Left kidney (tissue), 1 donor: ENCODE measurements at regions not wholly inside any gene's neighbourhood (a gene's known extent, or its start where the extent isn't known, plus 50 kb on each side); places are given as distances from the start of the nearest gene placed in this dataset.
"Not testable (repeated sequence)": the region's sequence is repeated elsewhere in the genome, so short reads cannot be mapped to it uniquely, and the experiment has no call there.

ENCODE experiments used
- DNase-seq: peaks from one replicate; pipeline ENCODE4 v3.0.0-alpha.2; 2013

DNA sequence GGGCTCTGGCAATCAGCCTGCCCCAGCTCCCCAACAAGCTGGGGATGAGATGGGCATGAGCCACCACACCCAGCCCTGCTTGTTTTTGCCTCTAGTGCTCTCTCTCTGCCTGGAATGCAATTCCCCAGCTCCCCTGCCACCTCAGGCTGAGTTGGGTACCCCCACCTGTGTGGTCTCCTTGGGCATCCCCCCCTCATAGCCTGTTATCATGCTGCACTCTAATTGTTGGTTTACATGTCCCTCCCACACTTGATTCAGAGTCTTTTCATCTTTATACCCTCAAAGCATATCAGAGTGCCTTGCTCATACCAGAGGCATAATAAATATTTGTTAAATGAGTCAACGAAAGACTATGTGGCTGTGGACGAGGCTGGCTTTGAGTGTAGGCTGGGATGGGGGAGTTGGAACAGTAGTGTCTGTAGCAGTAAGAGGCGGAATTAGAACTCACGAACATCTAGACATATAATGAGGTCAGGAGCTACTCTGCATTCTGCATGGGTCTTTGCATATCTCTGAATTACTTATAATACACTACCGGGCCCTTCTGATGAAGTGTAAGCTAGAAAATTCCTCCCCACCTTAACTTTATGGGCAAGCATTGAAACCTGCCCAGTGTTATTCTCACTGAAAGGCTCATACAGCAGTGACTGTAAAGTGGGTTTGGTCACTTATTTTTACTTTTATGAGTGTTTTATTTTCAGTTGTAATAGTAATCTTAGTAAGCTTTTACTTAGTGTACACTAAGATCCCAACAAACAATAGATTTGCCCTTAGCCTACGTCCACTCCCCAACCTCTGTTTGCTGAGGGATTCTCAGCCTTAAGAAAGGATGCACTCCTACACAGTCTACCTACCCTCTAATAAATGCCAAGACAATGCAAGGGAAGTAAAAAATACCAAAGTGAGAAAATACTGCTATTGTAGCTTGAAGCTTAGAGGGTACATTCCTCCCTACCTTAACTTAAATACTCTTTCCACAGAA lies 58.7 kb downstream of the EDN1 start:
- DNase-seq = no peak

DNA sequence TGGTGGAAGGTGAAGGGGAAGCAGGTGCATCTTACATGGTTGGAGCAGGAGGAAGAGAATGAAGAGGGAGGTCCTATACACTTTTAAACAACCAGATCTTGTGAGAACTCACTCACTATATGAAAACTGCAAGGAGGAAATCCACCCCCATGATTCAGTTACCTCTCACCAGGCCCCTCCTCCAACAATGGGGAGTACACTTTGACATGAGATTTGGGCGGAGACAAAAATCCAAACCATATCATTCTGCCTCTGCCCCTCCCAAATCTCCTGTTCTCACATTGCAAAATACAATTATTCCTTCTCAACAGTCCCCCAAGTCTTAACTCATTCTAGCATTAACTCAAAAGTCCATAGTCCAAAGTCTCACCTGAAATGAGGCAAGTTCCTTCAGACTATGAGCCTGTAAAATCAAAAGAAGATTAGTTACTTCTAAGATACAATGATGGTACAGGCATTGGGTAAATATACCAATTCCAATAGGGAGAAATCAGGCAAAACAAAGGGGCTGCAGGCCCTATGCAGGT lies 60.5 kb downstream of the EDN1 start:
- DNase-seq = no peak

DNA sequence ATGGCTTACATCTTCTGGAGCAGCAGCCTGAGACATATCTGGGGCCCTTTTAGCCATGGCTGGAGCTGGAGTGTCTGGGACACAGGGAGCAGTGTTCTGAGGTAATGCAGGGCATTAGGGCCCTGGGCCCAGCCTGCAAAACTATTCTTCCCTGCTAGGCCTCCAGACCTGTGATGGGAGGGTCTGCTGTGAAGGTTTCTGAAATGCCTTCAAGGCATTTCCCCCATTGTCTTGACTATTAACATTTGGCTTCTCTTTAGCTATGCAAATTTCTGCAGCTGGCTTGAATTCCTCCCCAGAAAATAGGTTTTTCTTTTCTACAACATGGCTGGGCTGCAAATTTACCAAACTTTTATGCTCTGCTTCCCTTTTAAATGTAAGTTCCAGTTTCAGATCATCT lies 61.5 kb downstream of the EDN1 start:
- DNase-seq = no peak

DNA sequence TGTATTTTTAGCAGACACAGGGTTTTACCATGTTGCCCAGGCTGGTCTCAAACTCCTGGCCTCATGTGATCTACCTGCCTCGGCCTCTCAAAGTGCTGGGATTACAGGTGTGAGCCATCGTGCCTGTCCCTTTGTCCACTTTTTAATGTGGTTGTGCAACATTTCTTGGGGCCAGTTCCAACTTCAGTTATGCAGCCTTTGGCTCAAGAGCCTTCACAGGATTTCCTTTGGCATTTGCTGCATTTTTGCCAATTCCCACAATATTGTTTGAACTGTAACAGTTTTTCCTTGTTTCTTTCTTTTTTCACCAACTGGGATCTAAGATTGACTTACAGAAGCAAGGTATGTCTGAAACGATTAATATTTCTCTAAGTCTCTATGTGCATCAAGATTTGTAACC lies 63.6 kb downstream of the EDN1 start:
- DNase-seq = no peak

DNA sequence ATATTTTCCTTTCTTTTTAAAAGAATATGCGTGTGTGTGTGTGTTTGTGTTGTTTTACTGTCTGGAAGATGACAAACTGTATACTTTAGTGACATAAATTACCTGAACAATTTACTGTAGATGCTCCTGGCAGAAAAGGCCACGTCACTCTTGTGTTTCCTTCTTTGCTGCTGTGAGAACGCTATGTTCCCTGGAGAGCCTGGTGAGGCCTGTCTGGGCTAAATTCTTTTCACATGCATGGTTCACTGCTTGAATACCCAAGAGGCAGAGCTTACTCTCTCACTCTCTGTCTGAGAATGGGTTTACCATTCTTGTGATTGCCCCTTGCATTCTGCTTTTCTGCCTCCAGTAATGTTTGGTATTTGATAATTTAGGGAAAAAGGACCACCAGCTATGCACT lies 64.3 kb downstream of the EDN1 start:
- no peak for DNase-seq

DNA sequence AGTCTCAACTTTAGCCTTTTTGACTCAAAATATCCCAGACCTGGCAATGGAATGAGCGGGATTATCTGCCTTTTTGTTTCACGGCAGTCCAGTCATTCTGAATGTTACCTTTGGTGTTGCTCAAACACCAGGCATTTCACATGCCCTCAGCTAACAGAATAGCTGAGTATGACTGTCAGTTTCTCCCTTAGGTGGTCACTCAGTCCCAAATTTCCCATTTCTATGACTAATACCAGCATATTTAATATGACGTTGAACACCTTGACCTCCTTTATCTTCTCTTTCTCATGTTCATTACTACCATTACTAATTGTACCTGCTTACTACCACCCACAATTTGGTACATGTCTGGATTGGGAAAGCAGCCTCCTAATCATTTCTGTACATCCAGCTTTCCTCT lies 65.2 kb downstream of the EDN1 start:
- no peak for DNase-seq

DNA sequence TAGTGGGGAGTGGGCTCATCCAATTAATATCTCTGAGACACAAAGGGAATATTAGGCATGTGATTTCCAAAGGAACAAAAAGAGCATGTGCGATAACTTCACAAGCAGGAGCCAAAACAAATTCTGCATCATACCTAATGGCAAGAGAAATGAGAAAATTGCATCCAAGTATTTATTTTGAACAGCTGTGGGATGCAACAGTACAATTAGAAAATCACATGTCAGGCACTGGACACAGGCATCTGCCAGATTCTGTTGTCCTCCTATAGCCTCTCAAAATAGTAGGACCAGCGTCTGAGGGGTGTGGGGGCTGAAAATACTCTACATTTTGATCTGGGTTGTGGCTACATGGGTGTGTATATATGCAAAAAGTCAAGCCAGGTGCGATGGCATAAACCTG lies 66.3 kb downstream of the EDN1 start:
- no peak for DNase-seq

DNA sequence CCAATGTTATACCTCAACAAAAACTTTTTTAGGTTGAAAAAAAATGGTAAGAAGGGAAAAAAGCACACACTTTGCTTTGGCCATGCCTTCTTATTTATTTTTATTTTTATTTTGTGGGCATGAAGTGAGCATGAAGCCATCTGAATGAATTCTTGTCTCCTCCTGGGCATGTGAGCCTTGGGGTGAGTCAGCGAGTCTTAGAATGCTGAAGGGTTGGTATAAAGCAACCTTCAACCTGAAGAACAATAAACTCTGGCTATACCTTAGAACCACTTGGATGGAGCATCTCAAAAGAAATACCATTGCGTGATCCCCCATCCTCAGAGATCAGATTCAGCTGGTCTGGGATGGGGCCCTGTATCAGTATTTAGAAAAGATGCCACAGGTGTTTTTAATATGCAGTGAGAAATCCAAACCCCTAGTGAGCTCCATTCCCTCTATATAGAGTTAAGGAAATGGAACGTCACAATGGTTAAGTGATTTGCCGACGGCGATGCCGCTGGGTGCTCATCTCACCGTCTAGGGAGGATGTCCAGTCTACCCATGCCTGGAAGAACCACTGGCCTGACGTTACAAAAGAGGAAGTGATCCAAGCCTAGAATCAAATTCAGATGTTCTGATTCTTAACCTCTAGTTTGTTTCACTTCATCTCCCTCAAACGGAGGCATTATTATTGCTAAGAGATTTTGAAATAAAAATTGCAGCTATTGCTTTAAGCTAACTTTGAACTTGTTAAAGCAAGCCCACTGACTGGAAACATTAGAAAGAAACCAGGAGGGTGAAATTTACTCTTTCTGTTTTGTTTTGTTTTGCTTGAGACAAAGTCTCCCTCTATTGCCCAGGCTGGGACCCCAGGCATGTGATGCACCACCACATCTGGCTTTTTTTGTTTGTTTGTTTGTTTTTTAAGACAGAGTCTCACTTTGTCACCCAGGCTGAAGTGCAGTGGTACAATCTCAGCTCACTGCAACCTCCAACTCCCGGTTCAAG lies 67.1 kb downstream of the EDN1 start:
- DNase-seq = no peak

DNA sequence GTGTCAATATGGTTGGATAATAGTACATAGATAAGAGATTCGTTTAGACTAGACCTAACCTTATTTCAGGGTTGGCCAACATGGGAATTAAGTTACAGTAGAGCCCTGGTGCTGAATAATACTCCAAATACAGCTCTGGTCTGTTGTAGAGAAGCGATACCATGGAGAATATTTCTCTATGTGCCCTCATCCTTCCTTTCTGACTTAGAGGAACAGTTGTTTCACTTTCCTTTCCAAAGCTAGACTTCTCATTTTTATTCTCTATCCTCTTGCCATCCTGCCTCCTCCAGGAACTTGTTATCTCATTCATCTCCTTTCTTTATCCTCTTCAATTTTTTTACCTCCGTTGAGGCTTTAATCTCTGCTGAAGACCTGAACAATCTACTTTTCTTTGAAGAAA lies 68.9 kb downstream of the EDN1 start:
- no peak for DNase-seq

DNA sequence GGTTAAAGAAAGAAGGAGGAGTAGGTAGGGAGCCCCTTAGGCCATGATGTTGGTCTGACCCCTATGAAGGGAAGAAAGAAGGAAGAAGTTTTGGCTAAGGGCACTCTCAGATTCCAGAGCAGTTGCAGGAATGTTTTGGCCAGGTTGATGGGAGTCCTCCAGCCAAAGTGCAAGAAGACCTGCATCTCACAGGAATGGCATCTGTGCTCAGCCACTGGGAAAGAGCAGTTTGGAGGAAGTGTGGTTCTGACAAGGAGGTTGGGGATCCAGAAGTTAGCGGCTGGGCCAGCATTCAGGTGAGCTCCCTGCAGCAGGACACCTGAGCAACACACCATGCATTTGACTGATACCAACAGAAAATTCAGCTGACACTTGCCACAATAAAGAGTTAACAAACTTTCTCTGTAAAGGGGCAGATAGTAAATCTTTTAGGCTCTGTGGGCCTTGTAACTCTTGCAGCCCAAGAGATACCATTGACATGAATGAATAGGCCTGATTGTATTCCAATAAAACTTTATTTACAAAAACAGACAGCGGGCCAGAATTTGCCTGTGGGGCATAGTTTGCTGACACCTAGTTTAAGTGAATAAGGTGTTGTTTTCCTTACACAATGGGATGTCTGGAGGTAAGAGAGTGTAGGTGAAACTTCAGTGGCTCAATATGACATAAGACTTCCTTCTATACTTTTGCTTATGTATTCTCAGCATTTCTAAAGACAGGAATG lies 71.0 kb downstream of the EDN1 start:
- no peak for DNase-seq

DNA sequence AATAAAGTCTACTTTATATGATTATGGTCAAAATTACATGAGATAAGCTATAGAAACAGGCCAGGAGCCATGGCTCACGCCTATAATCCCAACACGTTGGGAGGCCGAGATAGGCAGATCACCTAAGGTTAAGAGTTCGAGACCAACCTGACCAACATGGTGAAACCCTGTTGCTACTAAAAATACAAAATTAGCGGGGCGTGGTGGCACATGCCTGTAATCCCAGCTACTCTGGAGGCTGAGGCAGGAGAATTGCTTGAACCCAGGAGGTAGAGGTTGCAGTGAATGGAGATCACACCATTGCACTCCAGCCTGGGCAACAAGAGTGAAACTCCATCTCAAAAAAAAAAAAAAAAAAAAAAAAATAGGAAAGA lies 73.1 kb downstream of the EDN1 start:
- not testable (repeated sequence) for DNase-seq

DNA sequence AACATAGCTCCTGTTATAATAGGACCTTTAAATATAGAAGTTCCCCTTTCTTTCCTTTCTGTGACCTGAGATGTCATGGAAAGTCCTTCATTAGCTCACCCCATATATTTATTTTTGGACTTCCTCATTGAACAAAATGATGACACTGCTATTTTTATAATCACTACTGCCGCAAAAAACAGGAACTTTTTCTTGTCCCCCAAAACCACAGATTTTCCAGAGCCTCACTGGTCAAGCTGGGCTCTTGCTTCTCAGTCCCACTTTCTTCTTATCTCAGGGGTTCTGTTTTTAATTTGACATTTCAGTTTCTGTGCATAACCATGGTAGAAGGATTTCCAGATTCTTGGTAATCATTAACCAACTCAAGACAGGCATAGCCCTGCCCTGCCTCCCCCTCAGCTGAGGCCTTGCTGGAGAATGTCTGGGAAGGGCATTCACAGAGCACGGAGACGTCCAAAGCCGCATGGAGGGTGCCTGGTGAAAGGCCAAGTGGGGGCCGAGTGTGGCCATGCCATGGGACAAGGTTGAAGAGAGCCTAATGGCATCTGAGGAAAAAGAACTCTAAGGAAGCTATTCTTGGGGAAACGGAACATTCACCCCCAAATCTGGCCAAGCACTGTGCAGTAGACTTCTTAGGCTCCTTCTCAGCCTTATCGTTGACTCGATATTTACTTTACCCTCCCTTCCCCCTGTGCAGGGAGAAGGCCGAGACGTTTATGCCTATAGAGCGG lies 73.7 kb downstream of the EDN1 start:
- no peak for DNase-seq

DNA sequence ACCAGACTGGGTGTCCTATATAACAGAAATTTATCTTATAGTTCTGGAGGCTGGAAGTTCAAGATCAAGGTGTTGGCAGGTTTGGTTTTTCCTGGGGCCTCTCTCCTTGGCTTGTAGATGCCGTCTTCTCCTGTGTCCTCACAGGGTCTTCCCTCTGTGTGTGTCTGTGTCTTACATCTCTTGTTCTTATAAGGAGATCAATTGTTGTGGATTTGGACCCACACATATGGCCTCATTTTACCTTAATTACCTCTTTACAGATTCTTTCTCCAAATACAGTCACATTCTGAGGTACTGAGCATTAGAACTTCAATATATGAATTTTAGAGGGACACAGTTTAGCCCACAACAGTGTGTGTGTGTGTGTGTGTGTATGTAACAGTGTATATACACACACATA lies 74.5 kb downstream of the EDN1 start:
- DNase-seq = no peak

DNA sequence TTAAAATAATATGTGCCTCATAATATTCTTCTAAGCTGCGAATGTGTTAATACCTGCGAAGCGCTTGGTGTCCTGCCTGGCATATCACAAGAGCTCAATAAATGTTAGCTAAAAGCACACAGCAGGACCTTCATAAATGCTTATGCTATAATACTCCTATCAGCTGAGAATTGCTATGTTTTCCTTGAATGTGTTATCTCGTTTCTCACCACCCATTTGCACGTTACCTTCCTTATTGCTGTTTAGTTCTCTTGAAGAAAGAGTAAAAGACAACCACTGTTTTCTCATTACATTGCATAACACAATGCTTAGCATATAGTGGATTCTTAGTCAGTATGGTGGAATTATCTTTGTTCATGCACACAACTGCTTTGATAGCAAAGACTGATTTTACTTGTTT lies 76.6 kb downstream of the EDN1 start:
- no peak for DNase-seq

DNA sequence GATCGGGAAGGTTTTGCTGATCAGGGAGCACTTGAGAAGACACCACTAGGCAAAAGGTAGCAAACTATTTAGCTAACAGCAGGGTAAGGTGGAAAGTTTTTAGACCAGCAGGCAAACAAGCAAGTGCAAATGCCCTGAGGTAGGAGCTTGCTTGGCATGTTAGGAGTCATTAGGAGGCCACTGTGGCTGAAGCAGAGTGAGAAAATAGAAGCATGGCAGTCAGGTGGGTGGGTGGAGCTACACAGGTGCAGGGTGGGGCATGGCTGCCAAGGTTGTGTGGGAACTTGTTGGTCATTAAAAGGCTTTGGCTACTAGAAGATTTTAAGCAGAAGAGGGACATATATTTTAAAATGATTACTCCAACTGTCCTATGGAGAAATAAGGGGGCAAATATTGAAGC lies 77.3 kb downstream of the EDN1 start:
- no peak for DNase-seq

DNA sequence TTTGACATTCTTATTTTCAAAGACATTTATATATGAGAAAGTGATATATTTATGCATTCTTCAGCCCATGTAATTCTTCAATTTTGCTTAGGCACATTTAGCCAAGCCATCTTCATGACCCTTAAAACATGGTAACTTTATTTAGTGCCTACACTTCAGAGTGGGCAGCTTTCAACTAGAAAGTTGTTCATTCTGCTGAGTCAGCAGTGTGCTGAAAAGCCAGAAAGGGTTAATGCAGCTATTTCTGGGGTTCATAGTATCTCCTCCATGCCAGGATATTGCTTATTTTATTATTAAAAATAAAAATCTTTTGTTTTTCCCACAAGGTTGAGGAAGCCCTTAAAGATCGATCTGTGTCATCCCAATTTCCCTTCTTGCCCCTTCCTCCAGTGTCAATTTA lies 79.2 kb downstream of the EDN1 start:
- DNase-seq = no peak

DNA sequence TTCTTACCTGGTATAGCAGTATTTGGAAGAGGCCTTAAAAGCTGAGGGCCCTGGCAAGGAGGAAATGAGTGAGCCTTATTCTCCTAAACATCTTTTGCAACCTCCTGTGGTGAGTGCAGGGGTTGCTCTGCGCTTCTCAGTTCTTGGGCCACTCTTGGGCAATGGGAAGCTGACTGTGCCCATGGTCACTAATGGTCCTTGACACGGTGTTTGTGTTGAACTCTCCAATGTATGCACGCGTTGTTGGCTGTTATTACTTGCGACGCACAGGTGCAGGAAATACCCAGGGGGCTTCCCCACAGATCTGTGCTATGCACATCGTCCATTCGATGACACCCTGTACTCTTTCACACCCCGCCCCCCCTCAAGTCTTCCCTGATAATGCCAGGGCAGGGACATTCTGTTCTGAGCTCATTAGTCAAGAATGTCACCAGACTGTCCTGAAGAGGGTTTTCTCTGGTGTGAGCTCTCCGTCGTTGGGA lies 79.7 kb downstream of the EDN1 start:
- DNase-seq = no peak

DNA sequence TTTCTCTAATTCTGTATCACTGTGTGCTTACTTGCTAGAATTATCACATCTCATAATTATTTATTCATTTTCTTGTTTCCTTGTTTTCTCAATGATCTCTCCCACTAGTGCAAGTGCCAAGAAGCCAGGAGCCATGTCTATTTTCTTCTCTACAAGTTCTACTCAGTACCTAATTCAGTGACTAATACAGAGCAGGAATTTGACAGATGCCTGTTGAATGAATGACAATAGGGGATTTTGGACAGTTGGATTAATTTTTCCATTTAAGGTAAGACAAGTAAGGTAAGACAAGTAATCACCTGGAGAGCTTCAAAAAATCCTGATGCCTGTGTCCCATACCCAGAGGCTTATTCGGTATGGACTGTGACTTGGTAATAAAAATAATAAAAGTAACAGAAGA lies 81.0 kb downstream of the EDN1 start:
- no peak for DNase-seq

DNA sequence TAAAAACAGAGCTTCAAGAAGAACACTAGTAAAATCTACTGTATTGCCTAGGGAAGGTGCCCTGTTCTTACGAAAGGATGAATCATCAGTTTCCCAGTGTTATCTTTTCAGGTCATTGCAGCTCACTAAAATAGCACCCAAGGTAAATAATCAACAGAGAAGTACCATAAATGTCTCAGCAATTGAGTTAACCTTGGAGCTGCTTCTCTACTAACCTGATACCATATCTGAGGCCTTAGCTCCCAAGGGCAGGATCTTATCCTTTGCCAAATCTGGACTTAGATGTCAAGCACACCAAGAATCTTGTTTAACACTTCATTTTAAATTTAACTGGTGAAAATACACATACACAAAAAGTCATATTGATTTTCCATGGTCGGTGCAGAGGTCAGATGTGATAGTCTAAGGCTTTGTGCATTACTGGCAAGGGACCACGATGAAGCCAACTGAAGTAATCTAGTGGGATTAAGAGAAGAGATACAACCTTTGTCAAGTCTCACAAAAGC lies 81.5 kb downstream of the EDN1 start:
- no peak for DNase-seq

DNA sequence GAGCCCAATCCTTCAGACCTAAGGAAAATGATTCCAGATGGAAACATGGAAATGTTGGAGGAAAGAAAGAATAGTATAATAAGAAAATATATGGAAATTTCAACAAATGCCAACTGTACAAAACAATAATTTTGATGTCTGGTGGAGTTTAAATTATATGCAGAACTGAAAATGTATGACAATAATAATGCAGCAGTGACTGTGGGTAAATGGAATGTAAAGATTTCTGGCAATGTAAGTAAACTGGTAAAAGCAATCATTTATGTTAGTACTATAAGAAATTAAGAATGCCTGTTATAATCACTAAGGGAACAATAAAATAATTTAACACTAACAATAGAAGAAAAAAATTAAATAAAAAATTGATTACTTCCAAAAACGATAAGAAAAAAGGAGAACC lies 89.0 kb downstream of the EDN1 start:
- DNase-seq = no peak

DNA sequence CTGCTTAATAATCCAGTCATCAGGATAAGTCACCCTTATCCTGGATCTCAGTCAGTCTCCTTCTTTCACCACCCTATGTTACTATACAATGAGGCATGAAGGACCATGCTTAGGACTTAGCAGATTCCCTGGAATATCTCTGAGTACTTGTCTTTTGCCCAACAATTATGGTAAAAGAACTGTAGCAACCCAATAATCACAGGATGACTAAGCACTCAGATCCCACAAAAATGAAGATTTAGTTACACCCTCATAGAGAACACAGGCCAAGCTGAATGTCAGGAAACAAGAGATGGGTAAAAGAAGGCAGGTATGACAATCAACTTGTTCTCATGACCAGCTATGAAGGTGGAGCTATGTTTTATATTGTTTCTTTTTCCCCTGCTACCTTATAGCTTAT lies 91.4 kb downstream of the EDN1 start:
- no peak for DNase-seq
